GM12872 (cell line): ENCODE measurements at regions not wholly inside any gene's neighbourhood (a gene's known extent, or its start where the extent isn't known, plus 50 kb on each side); places are given as distances from the start of the nearest gene placed in this dataset.

Experiments used
- CTCF ChIP-seq: IDR thresholded peaks from 3 replicates; pipeline ENCODE4 v1.5.1; 2011; ENCODE audit warnings: low read depth, mild to moderate bottlenecking, low read length, moderate library complexity; ENCODE audit not compliant: insufficient read depth

- TF ChIP-seq CTCF = no peak
Measured at GRCh38 chr14:65167072-65167645, 64.8 kb upstream of the MAX start.

GRCh38 chr14:65168840-65169239, 66.5 kb upstream of the MAX start:
- TF ChIP-seq CTCF = no peak

GRCh38 chr14:65169351-65169750, 67.0 kb upstream of the MAX start:
- no peak for TF ChIP-seq CTCF

- no peak for TF ChIP-seq CTCF
Measured at GRCh38 chr14:65170318-65170717, 68.0 kb upstream of the MAX start.

GRCh38 chr14:65170768-65171507, 68.6 kb upstream of the MAX start:
- peak; percentile 59 for TF ChIP-seq CTCF

- TF ChIP-seq CTCF = no peak
Measured at GRCh38 chr14:65173973-65174693, 71.8 kb upstream of the MAX start.

- TF ChIP-seq CTCF = no peak
Measured at GRCh38 chr14:65174783-65175182, 72.5 kb upstream of the MAX start.
